IPS-NIHi7 (cell line): ENCODE measurements at regions not wholly inside any gene's neighbourhood (a gene's known extent, or its start where the extent isn't known, plus 50 kb on each side); places are given as distances from the start of the nearest gene placed in this dataset.
"Not testable (repeated sequence)": the region's sequence is repeated elsewhere in the genome, so short reads cannot be mapped to it uniquely, and the experiment has no call there.

ENCODE experiments used
- DNase-seq: peaks from one replicate; pipeline ENCODE4 v3.0.0; 2012; ENCODE audit warnings: mixed read lengths; ENCODE audit errors: extremely low spot score

DNA sequence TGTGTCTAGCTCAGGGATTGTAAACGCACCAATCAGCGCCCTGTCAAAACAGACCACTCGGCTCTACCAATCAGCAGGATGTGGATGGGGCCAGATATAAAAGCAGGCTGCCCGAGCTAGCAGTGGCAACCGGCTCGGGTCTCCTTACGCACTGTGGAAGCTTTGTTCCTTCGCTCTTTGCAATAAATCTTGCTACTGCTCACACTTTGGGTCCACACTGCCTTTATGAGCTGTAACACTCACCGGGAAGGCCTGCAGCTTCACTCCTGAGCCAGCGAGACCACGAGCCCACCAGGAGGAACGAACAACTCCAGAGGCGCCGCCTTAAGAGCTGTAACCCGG, 630.6 kb upstream of the NXPH2 start:
- DNase-seq, result not testable (repeated sequence)

- not testable (repeated sequence) for DNase-seq
Observed at GRCh38 chr2:139410147-139410832, 630.1 kb upstream of the NXPH2 start.

- no peak for DNase-seq
Observed at GRCh38 chr2:139409212-139409611, 629.0 kb upstream of the NXPH2 start.

DNA sequence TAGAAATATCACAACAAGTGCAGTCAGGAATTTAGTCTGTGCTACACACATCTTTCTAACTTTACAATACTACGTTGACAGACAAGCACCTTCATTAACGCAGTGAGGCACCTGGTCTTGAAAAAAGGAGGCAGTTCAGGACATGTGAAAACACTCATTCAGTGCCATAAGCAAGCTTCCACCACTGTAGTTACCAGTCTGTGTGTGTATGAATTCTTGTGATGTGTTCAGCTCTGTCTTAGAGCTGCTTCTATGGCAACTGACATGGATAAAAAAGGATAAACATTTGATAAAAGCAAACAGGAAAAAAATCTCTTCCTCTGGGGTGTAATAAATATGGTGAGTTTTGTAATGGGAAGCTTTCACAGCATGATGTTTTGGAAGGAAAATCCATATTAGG, 623.8 kb upstream of the NXPH2 start:
- no peak for DNase-seq

DNA sequence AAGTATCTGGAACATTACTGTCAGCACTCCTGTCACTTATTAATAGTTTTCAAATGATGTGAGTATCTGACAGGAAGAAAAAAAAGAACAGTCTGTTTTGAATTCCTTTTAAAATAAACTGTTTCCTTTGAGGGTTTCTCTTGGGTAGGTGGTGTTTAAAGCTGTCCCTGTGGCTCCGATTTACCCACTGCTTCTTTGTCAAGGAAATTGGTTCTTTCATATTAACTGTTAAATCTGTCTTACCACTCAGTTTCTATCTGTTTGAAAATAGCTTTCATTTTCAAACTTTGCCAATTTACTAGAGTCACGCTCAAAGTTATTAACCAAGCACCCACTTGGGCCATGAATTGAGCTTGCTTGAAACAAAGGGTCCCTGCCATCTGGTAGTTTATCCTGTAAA, 614.6 kb upstream of the NXPH2 start:
- DNase-seq, result no peak

GRCh38 chr2:139389391-139389790, 609.2 kb upstream of the NXPH2 start:
- no peak for DNase-seq

DNA sequence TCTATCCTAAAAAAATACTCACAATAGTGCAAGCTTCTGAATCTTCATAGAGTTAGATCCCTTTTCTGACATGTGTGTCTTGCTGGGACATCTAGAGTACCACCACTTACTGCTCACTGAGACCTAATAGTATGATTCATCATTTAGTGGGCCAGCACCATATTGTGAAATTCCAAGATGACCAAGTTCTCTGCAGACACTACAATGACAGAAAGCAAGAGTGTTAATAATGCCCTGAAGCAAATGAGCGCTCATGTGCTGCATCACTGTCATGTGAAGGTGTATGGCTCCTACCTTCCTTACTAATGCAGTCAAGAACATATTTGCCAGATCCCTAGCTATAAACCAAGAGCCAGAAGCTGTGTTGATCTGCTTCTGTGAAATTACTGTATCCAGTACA, 606.2 kb upstream of the NXPH2 start:
- no peak for DNase-seq

DNA sequence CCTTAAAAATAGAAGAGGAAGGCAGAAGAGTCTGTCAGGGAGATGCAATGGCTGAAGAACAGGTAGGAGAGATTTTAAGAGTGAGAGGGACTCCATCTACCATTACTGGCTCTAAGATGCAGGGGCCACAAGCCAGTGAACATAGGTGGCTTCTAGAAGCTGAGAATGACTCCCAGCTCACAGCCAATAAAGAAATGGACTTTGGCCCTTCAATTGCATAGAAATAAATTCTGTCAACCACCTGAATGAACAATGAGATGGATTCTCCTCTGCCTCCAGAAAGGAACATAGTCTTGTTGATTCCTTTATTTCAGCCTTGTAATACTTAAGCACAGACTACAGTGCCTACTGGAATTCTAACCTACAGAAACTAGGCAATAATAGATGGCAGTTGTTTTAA, 603.3 kb upstream of the NXPH2 start:
- no peak for DNase-seq

- no peak for DNase-seq
Observed at GRCh38 chr2:139380051-139380450, 599.9 kb upstream of the NXPH2 start.

DNA sequence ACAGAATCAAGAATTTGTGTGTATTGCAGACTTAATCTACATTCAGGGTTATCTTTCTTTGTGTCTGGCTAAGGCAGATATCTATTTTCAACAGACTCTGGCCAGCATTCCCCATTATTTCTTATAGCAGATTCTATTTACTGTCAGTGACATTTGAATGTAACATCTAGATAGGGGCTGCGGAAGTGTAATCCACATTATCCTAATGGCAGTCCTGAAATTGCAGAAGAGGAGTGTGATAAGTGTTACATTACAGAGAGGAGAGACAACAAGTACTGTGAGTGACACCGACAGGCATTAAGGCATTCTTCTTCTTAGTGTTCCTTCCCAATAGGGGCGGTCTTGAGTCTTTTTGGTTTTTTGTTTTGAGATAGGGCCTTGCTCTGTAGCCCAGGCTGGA, 598.2 kb upstream of the NXPH2 start:
- DNase-seq, result no peak

GRCh38 chr2:139374296-139374850, 594.2 kb upstream of the NXPH2 start:
- no peak for DNase-seq

DNA sequence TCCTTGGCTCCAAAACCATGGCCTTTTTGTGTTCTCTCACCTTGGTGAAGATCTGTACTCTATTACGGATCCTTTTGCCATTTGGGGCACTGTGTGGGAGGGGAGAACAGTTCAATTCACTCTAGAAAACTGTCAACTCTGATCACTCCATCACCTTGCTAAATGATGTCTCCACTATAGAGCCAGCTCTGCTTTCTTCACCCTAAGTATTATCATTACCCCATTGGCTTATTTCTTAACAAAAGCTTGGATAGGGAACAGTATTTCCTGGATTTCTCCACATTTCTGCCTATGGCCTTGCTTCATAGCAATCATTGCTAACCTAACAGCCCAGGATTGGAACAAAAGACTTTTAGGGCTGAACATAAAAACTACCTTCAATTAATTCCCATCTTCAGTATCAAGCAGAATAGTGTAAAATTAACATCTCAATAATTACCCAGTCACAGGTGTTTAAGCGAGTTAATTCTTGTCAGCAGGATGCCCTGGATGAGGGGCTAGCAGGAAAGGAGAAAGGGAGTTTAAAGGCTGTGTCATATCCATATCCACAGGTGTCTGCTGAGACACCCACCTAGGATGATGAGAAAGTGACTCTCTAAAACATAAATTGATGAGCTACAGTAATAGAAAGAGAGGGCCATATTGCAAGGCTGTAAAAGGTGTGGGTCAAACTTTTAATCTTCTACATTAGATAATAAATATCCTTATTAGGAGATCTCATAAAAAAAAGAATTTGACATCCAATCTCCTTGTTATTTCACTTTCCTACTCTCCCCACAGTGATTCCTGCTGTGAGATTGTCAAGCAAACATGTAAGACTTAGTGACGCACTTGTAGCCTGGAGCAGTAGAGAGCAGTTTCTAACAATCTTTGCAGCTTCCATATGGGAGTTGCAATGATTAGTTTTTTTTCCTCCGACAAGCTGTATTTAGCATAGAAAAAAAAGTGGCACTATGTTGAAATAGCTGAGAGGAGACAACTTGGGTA, 589.5 kb upstream of the NXPH2 start:
- DNase-seq, result peak; percentile 41

GRCh38 chr2:139367416-139367815, 587.2 kb upstream of the NXPH2 start:
- DNase-seq, result no peak

GRCh38 chr2:139366681-139367080, 586.5 kb upstream of the NXPH2 start:
- DNase-seq, result no peak

- no peak for DNase-seq
Observed at GRCh38 chr2:139365189-139365588, 585.0 kb upstream of the NXPH2 start.

DNA sequence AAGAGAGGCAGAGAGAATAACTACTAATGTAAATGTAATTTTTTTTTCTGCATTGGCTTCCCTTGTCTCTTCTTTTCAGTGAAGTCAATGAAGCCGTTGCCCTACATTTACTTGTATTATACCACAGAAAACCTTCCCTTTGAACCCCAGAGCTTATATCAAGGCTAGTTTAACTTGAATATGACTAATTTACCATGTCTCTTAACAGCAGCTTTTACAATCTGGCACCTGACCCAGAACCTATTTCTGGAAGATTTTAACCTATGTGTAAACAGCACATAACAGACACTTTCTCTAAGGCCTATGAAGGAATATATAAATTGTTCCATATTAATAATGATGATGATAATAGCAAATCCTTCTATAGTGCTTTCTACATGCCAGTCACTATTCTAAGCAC, 580.5 kb upstream of the NXPH2 start:
- no peak for DNase-seq

DNA sequence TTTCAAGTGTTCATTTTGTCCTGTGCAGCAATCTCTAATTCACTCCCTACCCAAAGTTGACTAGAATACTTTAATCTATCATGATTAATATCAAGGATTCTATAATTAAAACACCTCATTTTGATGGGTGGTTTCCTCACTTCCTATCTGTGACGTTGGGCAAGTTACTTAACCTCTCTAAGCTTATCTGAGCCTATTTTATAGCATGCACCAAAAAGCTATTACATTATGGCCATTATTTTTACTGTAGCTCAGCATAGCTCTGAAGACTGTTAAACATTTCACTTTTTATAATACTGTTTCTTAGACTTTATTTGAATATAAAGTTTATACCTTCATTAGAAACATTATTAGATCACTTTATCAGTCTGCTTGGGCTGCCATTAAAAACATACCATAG, 579.6 kb upstream of the NXPH2 start:
- no peak for DNase-seq

- no peak for DNase-seq
Observed at GRCh38 chr2:139357972-139358371, 577.8 kb upstream of the NXPH2 start.

GRCh38 chr2:139354518-139354917, 574.3 kb upstream of the NXPH2 start:
- no peak for DNase-seq

DNA sequence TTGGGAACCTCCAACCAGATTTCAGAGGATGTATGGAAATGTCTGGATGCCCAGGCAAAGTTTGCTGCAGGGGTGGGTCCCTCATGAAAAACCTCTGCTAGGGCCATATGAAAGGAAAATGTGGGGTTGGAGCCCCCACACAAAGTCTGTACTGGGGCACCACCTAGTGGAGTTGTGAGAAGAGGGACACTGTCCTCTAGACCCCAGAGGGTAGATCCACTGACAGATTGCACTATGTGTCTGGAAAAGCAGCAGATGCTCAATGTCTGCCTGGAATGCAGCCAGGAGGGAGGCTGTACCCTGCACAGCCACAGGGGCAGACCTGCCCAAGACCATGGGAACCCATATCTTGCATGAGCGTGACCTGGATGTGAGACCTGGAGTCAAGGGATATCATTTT, 573.7 kb upstream of the NXPH2 start:
- no peak for DNase-seq

GRCh38 chr2:139317259-139317658, 537.1 kb upstream of the NXPH2 start:
- no peak for DNase-seq

DNA sequence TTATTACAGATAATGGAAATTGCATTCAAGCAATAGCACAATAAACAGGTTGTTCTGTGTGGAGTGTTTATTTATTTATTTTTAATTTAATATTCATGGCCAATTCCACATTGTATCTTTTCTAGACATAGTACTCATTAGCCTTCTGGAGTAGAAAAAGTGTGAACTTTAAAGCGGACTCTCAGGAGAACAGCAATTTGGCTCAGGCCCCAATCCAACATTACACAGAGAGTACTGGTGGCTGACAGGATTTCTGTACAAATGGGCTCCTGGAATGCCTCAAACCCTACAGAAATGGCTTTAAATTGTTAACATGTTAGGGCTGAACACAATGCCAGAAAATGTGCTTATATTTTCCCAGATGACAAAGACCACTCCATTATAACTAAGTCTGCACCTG, 533.9 kb upstream of the NXPH2 start:
- DNase-seq, result no peak

- DNase-seq, result no peak
Observed at GRCh38 chr2:139296672-139297209, 516.6 kb upstream of the NXPH2 start.
